ENCODE measurements at regions not wholly inside any gene's neighbourhood (a gene's known extent, or its start where the extent isn't known, plus 50 kb on each side); places are given as distances from the start of the nearest gene placed in this dataset.

DNA sequence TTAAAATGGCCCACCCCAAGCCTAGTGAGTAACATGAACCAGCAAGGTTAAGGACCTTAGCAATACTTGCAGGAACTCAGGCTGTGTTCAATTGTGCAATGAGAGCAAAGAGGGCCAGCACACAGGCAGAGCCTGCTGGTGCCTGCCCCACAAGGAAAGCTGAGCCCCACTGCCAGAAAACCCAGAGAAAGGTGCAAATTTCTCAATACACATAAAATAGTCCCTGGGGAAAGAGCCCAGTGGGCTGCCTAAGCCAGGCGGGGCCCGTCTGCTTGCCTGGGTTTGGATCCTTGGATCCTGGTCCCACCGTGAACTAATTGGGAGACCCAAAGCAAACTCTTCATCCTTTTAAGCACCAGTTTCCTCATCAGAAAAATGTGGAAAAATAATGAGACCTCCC is 128.5 kb upstream of the CACNA1E start:
- no peak for TF ChIP-seq POLR2A (IDR thresholded peaks at IDR 0.05; ENCODE audit: borderline replicate concordance, extremely low read depth, insufficient read depth, insufficient read length)
- no peak for TF ChIP-seq MAX (IDR thresholded peaks at IDR 0.05)
- no peak for TF ChIP-seq EZH2 (IDR thresholded peaks at IDR 0.05)
- TF ChIP-seq, protein P1, sequence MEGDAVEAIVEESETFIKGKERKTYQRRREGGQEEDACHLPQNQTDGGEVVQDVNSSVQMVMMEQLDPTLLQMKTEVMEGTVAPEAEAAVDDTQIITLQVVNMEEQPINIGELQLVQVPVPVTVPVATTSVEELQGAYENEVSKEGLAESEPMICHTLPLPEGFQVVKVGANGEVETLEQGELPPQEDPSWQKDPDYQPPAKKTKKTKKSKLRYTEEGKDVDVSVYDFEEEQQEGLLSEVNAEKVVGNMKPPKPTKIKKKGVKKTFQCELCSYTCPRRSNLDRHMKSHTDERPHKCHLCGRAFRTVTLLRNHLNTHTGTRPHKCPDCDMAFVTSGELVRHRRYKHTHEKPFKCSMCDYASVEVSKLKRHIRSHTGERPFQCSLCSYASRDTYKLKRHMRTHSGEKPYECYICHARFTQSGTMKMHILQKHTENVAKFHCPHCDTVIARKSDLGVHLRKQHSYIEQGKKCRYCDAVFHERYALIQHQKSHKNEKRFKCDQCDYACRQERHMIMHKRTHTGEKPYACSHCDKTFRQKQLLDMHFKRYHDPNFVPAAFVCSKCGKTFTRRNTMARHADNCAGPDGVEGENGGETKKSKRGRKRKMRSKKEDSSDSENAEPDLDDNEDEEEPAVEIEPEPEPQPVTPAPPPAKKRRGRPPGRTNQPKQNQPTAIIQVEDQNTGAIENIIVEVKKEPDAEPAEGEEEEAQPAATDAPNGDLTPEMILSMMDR (IDR thresholded peaks at IDR 0.05 in 2 of 3, conservative IDR thresholded peaks at IDR 0.05 in 1 of 3; ENCODE audit: borderline replicate concordance in 1 of 3, insufficient read depth in 1 of 3, low read depth in 2 of 3, low read length in 2 of 3): no peak
- TF ChIP-seq EZH2phosphoT487 (IDR thresholded peaks at IDR 0.05; ENCODE audit: borderline replicate concordance): no peak
- no peak for TF ChIP-seq POLR2AphosphoS5 (IDR thresholded peaks at IDR 0.05; ENCODE audit: low read depth, low read length)
